GM21367 (cell line): ENCODE measurements at regions not wholly inside any gene's neighbourhood (a gene's known extent, or its start where the extent isn't known, plus 50 kb on each side); places are given as distances from the start of the nearest gene placed in this dataset.

Experiments
- ATAC-seq: cut with Tn5 transposase; IDR thresholded peaks from one replicate; pipeline ENCODE4 v1.9.1; 2021; ENCODE audit not compliant: unreplicated experiment

- no peak for ATAC-seq
Observed at GRCh38 chr7:84506151-84506550, 311.6 kb upstream of the SEMA3A start.

DNA sequence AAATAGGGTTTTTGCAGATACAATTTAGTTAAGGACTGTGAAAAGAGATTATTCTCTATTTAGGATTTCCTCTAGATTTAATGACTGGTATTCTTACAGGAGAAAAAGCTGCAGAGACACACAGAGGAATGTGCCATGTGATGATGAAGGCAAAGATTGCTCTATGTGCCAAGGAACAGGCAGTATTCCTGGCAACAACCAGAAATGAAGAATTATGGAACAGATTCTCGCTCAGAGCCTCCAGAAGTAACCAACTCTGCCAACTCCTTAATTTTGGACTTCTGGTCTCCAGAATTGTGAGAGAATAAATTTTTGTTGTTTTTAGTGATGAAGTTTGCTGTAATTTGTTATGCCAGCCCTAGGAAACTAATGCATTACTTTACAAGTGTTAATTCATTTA lies 307.6 kb upstream of the SEMA3A start:
- ATAC-seq = no peak

DNA sequence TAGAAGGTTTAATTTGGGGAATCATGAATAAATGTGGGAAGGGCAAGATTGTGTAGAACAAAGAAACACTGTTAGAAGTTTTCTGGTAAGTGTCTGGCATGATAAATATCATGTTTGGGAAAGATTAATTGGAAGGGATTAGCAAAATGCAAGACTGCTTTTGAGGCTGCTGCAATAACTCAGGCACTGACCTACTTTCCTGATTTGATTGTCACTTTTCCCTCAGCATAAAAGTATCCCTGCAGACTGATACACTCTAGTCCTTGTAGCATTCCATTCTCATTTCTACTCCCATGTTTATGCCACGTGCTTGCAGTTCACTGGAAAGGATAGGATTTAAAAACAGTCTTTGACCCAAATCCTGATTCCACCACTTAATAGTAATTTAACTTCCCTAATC lies 303.3 kb upstream of the SEMA3A start:
- no peak for ATAC-seq

DNA sequence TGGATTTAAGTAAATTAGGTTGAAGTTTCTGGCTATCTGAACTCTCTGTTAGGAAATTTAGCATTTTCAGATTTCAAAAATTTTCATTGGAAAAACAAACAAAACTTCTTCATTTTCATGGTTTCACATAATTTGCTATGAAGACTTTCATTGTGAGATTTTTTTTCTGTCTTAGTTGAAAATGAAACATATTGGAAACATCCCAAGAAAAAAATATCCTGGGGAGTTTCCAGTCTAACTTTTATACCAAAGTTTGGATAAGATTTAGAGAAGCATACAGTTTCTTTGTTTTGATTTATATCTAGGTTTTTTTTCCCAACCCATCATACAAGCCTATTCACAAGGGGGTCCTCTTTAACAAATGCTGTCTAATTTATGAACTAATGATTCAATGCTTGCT lies 300.5 kb upstream of the SEMA3A start:
- ATAC-seq = no peak

DNA sequence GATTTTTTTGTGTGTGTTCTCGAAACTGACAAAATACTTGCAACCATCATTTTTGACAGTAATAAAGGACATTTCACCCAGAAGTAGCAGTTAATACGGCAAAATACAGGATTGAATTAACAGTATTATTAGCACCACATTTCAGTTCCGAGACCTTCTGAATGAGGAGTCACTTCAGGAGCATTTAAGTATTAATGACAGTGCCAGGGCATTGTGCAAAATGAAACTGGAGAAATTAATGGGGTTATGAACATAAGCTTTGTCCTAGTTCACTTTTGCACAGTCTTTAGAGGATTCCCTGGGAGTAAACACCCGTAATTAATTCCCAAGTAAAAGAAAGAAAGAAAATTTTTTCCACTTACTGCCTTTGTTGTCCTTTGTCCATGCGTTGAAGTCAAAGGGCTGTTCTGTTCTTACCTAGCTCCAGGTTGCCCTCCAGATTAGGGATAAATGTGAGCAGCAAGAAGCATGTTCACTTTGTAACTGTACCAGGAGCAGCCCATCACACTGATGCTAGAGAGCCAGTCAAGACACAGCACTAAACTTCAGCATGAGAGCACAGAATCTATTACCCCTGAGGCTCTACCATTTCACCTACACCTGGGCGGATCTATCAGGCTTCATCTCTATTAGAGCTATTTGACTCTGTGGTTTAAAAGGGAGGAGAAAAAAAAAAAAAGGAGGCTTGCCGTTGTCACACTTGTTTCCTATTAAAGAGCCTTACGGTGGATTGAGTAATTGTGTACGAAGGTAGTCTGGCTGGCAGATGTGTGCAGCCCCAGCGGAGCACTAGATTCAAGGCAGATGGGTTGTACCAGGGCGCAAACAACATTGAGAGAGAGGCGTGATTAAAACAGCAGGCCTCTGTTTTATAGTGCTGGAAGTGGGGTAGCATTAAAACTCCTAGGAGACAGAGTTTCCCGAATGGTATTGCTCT lies 297.8 kb upstream of the SEMA3A start:
- ATAC-seq = no peak

- ATAC-seq = no peak
Observed at GRCh38 chr7:84490661-84491060, 296.1 kb upstream of the SEMA3A start.

DNA sequence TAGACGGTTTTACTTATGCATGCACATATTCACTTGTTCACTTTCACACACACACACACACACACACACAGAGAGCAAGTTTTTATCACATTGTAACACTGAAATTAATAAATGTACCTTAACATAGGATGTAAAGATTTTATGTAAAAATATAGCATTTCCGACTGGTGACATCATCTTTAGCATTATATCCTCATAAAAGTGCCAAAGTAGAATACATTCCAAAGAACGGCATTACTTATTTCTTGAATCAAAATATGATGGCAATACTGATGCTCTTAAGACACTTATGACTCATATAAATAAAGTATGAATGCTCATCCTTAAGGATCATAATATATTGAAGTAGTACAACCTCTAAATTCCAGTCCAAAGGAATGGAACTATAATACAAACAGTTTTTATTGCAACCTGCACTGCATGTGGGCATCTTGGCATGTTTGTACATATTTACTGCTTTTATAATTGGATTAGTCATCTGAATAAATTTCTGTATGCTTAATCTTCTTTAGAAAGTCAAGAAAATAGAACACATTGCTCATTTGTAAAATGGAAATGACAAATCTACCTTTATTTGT lies 290.0 kb upstream of the SEMA3A start:
- no peak for ATAC-seq

DNA sequence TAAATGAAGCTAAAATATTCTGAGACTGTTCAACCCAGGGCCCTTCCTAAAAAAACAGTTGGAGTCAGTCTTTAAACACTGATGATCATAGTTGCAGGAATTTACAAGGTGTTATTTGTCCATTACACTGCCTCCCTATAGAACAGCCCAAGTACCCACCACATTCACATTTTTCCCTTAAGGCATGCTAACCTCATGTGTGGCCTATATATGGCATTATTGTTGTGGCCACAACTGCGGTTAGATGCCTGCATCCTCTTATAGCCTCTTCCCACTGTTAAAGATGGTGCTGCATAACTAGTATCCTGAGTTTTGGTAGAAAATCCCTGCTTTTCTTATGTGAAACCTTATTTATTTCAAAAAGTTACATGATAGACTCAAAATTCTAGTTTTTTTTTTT lies 287.9 kb upstream of the SEMA3A start:
- no peak for ATAC-seq

GRCh38 chr7:84479059-84479458 lies 284.5 kb upstream of the SEMA3A start:
- ATAC-seq = no peak

DNA sequence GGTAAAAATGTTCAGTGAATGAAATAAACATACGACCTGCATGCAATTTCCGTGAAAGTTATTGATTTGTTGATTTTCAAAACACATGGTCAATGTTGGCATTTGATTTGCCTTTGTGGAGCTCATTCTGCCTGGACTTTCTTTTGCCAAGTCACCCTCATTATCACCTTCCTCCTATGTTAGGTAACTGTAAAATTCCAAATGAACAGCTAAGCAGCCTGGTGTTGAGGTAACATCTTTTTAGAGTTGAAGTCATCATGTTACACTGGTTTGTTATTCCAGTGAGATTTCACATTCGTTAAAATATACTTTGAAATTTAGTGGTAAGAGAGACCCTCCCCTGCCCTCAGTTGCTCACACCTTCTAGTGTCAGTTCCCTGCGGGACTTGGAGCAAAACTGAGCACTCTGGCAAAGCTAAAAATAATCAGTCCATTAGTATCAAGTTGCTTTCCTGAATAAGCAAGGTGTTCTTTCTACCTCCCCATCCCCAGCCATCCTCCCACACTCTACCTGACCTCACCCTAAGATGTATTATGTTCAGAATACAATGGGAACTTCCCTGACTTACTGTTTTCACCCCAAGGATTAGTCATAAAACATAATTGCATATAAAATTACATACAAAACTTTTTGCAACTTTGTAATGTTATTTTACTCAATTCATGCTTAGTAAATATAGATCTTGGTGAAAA lies 283.3 kb upstream of the SEMA3A start:
- ATAC-seq = no peak

DNA sequence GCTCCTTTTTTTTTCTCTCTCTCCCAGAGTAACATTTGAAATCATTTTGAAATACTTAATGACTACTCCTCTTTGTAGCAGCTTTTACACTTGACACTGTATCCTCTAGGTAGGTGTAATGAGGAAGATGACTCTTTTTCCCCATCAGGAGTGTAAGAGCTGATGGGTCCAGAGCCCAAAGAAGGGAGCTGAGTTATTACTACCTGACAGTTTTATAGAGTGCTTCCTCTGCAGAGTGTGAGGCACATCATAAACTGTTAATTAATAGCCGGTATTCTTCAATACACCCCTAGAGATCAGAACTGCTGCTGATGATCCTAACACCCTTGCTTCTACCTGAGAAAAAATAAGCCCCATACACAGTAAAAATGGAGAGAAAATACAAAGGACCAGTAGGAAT lies 279.8 kb upstream of the SEMA3A start:
- ATAC-seq = no peak

GRCh38 chr7:84471576-84471975 lies 277.0 kb upstream of the SEMA3A start:
- no peak for ATAC-seq

DNA sequence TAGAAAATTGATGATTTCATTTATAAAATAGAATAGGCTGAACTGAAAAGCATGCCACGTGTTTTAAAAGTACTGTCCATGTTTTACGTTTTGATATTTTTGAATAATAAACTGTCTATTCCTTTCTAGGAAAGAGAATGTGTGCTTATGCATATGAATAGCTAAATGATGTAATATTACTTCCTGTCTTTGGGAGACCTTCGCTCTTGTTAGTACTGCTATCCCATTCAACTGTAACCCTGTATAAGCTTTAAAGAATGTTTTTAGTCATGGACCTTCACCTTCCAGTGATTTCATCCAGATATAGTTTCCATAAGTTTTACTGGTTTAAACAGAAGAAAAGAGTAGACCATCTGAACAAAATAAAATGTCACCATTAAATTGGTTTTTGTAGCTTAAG lies 274.4 kb upstream of the SEMA3A start:
- ATAC-seq = no peak

GRCh38 chr7:84462259-84462658 lies 267.7 kb upstream of the SEMA3A start:
- no peak for ATAC-seq

DNA sequence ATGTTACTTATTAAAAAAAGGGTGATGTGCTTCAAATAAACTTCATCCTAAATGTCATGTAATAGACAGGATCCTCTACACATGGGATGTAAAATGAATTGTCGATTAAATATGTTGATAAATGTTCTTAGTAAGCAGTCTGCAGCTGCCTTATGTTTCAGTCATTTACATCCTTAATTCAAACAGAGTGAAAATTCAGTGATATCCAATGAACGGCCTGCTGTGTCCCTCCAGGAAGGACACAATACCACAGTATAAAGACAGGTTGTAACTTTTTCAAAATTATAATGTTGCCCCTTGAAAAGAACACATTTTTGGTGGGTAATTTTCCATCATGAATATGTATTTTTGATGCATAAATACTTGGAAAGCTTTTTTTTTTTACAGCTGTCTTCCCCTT lies 266.5 kb upstream of the SEMA3A start:
- no peak for ATAC-seq

GRCh38 chr7:84455788-84456187 lies 261.2 kb upstream of the SEMA3A start:
- no peak for ATAC-seq

- ATAC-seq = no peak
Observed at GRCh38 chr7:84454174-84454959, 259.8 kb upstream of the SEMA3A start.

- ATAC-seq = no peak
Observed at GRCh38 chr7:84452618-84453017, 258.0 kb upstream of the SEMA3A start.

GRCh38 chr7:84450772-84451171 lies 256.2 kb upstream of the SEMA3A start:
- no peak for ATAC-seq

DNA sequence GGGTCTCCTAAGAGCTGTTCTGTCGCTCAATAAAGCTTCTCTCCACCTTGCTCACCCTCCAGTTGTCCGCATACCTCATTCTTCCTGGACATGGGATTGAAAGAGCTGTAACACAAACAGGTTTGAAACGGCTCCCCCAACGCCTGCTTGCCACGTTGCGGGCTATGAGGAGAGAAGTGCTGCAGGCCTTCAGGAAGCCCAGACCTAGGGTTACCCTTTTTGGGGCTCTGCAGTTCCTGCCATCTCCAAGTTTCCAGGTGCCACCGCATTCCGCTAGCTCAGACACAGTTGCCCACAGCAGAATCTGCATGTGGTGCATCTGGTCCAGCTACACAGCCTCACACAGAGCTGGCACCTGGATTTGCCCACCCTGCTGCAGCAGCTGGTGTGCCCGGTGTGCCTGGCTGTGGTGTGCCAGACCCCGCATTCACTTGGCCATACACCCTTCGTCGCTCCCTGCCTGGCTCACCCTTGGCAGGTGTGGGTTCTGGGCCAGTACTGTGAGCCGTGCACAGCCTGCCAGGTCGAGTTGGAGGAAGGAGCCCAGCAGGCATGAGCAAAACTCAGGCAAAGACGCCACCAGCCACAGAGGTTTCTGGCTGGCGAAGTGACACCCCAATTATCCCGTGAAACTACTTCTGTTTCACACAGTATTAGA lies 253.2 kb upstream of the SEMA3A start:
- no peak for ATAC-seq

GRCh38 chr7:84446991-84447480 lies 252.4 kb upstream of the SEMA3A start:
- no peak for ATAC-seq
